ENCODE measurements at regions not wholly inside any gene's neighbourhood (a gene's known extent, or its start where the extent isn't known, plus 50 kb on each side); places are given as distances from the start of the nearest gene placed in this dataset.

- TF ChIP-seq YY1 (IDR thresholded peaks at IDR 0.05; ENCODE audit: low read depth) = no peak
- TF ChIP-seq EP300 (IDR thresholded peaks at IDR 0.05; ENCODE audit: borderline replicate concordance) = no peak
- no peak for TF ChIP-seq FOXM1 (IDR thresholded peaks at IDR 0.05; ENCODE audit: borderline replicate concordance, low read depth)
- TF ChIP-seq EGR1 (IDR thresholded peaks at IDR 0.05) = no peak
- TF ChIP-seq TCF12 (IDR thresholded peaks at IDR 0.05; ENCODE audit: low read depth) = no peak
- no peak for TF ChIP-seq NFIC (IDR thresholded peaks at IDR 0.05)
- TF ChIP-seq, protein P1, sequence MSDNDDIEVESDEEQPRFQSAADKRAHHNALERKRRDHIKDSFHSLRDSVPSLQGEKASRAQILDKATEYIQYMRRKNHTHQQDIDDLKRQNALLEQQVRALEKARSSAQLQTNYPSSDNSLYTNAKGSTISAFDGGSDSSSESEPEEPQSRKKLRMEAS (IDR thresholded peaks at IDR 0.05) = no peak
- no peak for TF ChIP-seq CREB1 (IDR thresholded peaks at IDR 0.05; ENCODE audit: low read depth)
- TF ChIP-seq, protein P2, sequence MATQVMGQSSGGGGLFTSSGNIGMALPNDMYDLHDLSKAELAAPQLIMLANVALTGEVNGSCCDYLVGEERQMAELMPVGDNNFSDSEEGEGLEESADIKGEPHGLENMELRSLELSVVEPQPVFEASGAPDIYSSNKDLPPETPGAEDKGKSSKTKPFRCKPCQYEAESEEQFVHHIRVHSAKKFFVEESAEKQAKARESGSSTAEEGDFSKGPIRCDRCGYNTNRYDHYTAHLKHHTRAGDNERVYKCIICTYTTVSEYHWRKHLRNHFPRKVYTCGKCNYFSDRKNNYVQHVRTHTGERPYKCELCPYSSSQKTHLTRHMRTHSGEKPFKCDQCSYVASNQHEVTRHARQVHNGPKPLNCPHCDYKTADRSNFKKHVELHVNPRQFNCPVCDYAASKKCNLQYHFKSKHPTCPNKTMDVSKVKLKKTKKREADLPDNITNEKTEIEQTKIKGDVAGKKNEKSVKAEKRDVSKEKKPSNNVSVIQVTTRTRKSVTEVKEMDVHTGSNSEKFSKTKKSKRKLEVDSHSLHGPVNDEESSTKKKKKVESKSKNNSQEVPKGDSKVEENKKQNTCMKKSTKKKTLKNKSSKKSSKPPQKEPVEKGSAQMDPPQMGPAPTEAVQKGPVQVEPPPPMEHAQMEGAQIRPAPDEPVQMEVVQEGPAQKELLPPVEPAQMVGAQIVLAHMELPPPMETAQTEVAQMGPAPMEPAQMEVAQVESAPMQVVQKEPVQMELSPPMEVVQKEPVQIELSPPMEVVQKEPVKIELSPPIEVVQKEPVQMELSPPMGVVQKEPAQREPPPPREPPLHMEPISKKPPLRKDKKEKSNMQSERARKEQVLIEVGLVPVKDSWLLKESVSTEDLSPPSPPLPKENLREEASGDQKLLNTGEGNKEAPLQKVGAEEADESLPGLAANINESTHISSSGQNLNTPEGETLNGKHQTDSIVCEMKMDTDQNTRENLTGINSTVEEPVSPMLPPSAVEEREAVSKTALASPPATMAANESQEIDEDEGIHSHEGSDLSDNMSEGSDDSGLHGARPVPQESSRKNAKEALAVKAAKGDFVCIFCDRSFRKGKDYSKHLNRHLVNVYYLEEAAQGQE (IDR thresholded peaks at IDR 0.05; ENCODE audit: low read depth) = no peak
- no peak for TF ChIP-seq USF1 (IDR thresholded peaks at IDR 0.05)
These were observed 113.5 kb upstream of the TMEM18 start for GRCh38 chr2:790634-791245.

GRCh38 chr2:790081-790480 lies 112.9 kb upstream of the TMEM18 start:
- TF ChIP-seq, protein P1 (IDR thresholded peaks at IDR 0.05) = no peak

- TF ChIP-seq EGR1 (IDR thresholded peaks at IDR 0.05) (no peak), YY1 (IDR thresholded peaks at IDR 0.05; ENCODE audit: low read depth) (no peak), CEBPB (IDR thresholded peaks at IDR 0.05) (no peak), TEAD4 (IDR thresholded peaks at IDR 0.05) (no peak), FOXM1 (IDR thresholded peaks at IDR 0.05; ENCODE audit: borderline replicate concordance, low read depth) (no peak), RAD21 (IDR thresholded peaks at IDR 0.05; ENCODE audit: low read depth) (no peak), ZBTB7A (IDR thresholded peaks at IDR 0.05; ENCODE audit: low read depth) (no peak), NFIC (IDR thresholded peaks at IDR 0.05) (no peak), TAF1 (IDR thresholded peaks at IDR 0.05; ENCODE audit: low read depth) (no peak), TCF12 (IDR thresholded peaks at IDR 0.05; ENCODE audit: low read depth) (no peak), EP300 (IDR thresholded peaks at IDR 0.05; ENCODE audit: borderline replicate concordance) (no peak), CREB1 (IDR thresholded peaks at IDR 0.05; ENCODE audit: low read depth) (no peak), USF1 (IDR thresholded peaks at IDR 0.05) (no peak)
- TF ChIP-seq, protein P1 (IDR thresholded peaks at IDR 0.05) = no peak
- TF ChIP-seq, protein P2 (IDR thresholded peaks at IDR 0.05; ENCODE audit: low read depth) = no peak
These were observed 112.3 kb upstream of the TMEM18 start for GRCh38 chr2:789529-789928.

DNA sequence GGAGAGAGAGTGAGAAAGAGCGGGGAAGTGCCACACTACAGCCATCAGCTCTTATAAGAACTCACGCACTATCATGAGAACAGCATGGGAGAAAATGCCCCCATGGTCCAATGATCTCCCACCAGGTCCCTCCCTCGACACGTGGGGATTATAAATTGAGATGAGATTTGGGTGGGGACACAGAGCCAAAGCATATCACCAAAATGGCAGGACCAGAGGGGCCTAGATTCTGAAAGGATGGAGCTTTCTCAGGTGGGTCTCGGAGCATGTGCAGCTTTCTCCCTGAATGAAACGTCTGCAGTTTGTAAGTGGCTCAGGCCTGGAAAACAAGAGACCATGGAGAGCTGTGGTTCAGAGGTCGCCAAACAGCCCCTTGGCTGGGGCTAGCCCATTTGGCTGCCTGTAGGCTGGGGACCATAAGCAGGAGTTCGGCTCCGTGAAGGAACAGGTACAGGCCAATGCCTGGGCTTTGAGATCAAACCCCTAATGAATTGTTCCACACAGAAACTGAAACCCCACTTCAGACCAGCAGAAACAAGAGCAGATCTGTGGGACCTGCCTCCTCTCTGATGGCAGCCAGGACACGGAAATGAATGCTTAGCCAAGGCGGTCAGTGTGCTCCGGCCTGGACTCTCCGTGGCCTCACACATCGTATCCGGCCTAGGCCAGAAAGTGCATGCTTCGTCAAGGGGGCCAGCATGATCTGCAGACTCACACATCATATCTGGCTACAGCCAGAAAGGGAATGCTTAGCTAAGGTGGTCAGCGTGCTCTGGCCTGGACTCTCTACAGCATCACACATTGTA lies 111.2 kb upstream of the TMEM18 start:
- TF ChIP-seq YY1 (IDR thresholded peaks at IDR 0.05; ENCODE audit: low read depth) (no peak), EP300 (IDR thresholded peaks at IDR 0.05; ENCODE audit: borderline replicate concordance) (no peak), EGR1 (IDR thresholded peaks at IDR 0.05) (no peak), ZBTB7A (IDR thresholded peaks at IDR 0.05; ENCODE audit: low read depth) (no peak), RAD21 (IDR thresholded peaks at IDR 0.05; ENCODE audit: low read depth) (no peak), FOXM1 (IDR thresholded peaks at IDR 0.05; ENCODE audit: borderline replicate concordance, low read depth) (no peak), CEBPB (IDR thresholded peaks at IDR 0.05) (no peak), TAF1 (IDR thresholded peaks at IDR 0.05; ENCODE audit: low read depth) (no peak), USF1 (IDR thresholded peaks at IDR 0.05) (no peak)
- TF ChIP-seq, protein P1 (IDR thresholded peaks at IDR 0.05) = no peak

- TF ChIP-seq RAD21 (IDR thresholded peaks at IDR 0.05; ENCODE audit: low read depth) (no peak), TCF12 (IDR thresholded peaks at IDR 0.05; ENCODE audit: low read depth) (no peak), EGR1 (IDR thresholded peaks at IDR 0.05) (no peak), NFIC (IDR thresholded peaks at IDR 0.05) (no peak), TEAD4 (IDR thresholded peaks at IDR 0.05) (no peak), EP300 (IDR thresholded peaks at IDR 0.05; ENCODE audit: borderline replicate concordance) (no peak), FOXM1 (IDR thresholded peaks at IDR 0.05; ENCODE audit: borderline replicate concordance, low read depth) (no peak), CREB1 (IDR thresholded peaks at IDR 0.05; ENCODE audit: low read depth) (no peak), USF1 (IDR thresholded peaks at IDR 0.05) (no peak), TAF1 (IDR thresholded peaks at IDR 0.05; ENCODE audit: low read depth) (no peak), CEBPB (IDR thresholded peaks at IDR 0.05) (no peak), ZBTB7A (IDR thresholded peaks at IDR 0.05; ENCODE audit: low read depth) (no peak), YY1 (IDR thresholded peaks at IDR 0.05; ENCODE audit: low read depth) (no peak)
- TF ChIP-seq, protein P2 (IDR thresholded peaks at IDR 0.05; ENCODE audit: low read depth) = no peak
- TF ChIP-seq, protein P1 (IDR thresholded peaks at IDR 0.05) = no peak
These were observed 107.5 kb upstream of the TMEM18 start for GRCh38 chr2:784753-785152.
